HG03175 (cell line): ENCODE measurements at regions not wholly inside any gene's neighbourhood (a gene's known extent, or its start where the extent isn't known, plus 50 kb on each side); places are given as distances from the start of the nearest gene placed in this dataset.

Source experiments
- ATAC-seq: cut with Tn5 transposase; IDR thresholded peaks from one replicate; pipeline ENCODE4 v1.9.1; 2021; ENCODE audit warnings: mild to moderate bottlenecking, moderate library complexity; ENCODE audit not compliant: unreplicated experiment

GRCh38 chr14:22174412-22175277 is 414.4 kb downstream of the DAD1 start:
- no peak for ATAC-seq

DNA sequence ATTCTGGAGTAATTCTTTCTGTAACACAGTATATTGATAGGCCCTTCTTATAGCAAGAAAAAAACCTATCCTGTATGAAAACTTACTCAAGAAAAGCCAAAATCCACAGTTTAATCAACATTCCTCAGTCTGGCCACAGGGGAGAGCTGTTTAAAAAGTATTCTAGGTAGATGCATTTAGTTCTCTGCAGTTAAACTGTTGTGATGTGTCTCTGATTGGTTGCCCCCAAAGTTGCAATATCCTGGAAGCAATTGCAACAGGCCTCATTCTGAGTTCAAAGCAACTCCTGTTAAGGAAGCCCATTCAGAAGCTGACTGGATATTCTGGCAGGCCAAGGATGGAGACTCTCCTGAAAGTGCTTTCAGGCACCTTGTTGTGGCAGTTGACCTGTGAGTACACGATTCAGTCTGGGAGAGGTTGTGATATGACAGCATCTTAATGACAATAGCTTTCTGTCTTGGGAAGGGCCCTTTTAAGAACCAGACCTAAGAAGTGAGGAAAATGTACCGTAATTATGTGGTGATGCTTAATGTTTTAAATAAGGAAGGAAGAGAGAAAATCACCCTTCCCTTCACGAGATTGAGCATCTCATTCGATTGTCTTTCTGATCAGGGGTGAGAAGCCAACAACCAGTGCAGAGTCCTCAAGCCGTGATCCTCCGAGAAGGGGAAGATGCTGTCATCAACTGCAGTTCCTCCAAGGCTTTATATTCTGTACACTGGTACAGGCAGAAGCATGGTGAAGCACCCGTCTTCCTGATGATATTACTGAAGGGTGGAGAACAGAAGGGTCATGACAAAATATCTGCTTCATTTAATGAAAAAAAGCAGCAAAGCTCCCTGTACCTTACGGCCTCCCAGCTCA is 420.7 kb downstream of the DAD1 start:
- ATAC-seq = no peak

DNA sequence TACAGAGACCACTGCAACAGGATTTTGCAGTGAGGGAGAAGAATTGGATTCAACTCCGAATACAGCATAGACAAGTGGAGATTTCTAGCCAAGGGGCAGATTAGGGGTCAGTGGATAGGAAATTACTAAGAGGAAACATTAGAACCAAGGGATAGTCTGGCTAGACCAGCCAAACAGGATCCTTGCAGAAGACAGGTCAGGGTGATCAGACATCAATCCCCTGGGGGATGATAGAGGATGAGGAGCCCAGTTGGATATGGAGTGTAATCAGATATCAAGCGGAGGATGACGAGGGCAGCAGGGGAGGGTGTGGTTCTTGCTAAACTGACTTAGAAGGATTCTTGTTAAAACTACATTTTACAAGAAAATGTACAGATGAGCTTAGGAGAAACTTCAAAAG is 424.4 kb downstream of the DAD1 start:
- ATAC-seq = no peak

- ATAC-seq = no peak
Observed at GRCh38 chr14:22163051-22163450, 426.0 kb downstream of the DAD1 start.

- no peak for ATAC-seq
Observed at GRCh38 chr14:22159957-22160356, 429.1 kb downstream of the DAD1 start.

DNA sequence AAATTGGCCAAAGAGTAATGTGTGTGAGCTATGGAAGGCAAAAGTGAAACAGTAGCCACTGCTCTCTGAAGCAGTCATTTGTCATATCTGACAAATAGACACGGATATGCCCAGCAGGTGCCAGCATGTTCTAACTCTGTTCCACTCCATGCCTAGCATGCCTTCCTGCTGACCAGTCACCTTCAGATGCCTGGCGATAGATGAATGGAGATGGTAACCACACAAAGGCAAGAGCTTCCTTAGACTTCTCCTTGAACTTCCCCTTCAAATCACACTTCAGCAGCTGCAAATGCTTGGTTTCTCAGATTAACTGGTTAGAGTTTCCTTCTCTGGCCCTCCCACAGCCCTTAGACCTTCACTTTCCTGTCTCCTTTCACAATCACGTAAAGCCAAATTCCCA is 429.9 kb downstream of the DAD1 start:
- ATAC-seq = no peak

DNA sequence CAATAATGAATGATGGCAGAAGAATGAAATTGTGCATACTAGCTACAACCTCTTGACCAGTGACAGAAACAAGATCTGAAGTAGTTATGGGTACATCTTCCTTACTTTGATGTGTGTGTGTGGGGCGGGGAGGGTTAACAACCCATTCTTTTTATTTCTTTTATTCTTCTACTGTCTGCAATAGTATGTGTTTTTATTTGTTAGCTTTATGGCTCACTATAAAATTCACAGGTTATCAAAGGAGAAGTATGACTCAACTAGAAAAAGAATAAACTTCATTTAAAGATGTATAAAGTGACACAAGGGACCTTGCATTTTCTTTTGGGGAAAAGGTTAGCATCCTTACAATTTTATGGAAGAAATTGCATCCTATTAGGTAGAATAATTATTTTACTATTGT is 430.5 kb downstream of the DAD1 start:
- ATAC-seq = no peak

GRCh38 chr14:22155571-22155970 is 433.5 kb downstream of the DAD1 start:
- no peak for ATAC-seq

DNA sequence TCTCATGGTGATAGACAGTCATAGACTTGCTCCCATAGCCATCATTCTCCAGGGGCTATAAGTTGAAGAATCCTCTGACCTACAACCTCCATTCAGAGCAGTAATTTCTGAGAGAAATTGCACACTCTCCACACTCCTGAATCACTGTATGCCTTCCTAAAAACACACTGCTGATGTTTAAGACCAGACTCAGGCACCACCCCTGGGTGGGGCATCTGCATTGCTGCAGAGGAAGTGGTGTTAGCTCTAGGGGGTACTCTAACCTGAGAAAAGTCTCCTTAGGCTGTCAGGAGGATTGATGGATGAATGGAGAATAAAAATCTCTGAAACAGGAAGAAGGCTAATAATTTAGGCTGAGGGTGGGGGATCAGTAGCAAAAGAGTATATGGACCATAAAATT is 436.1 kb downstream of the DAD1 start:
- ATAC-seq = no peak

- no peak for ATAC-seq
Observed at GRCh38 chr14:22152161-22152870, 436.7 kb downstream of the DAD1 start.

DNA sequence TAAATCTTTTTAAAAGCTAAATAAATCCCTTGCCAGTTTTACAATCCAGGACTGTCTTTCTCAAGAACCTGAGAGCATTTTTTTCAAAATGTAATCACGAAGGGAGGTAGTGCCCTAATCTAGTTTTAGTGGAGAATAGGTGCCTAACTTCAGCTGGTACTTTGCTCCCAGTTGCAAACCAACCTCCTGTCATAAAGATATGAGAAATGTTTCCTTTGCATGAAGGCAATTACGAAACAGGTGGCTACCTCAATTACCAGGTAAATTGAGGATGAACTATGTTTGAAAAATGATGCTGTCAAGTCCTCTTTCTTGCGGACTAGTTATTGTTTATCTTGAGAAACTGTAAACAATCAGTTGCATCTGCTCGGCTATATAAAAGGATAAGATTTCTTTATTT is 437.9 kb downstream of the DAD1 start:
- ATAC-seq = no peak

DNA sequence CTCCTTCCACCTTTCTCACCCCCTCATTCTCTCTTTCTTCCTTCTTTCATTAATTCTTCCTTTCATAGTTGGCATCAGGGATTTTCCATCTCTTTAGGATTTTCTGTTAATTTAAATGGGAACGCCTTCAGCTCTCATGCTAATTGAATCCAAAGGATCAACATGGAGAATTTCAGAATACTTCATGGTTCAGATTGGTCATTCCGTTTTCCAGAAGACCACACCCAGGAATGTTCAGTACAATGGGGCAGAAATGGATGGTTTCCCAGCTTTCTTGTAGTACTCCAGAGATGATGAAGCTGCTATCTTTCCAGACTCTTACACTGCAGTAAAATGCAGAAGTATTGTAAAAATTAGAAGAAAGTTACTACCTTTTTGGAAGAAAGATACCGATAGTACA is 440.0 kb downstream of the DAD1 start:
- ATAC-seq = no peak

DNA sequence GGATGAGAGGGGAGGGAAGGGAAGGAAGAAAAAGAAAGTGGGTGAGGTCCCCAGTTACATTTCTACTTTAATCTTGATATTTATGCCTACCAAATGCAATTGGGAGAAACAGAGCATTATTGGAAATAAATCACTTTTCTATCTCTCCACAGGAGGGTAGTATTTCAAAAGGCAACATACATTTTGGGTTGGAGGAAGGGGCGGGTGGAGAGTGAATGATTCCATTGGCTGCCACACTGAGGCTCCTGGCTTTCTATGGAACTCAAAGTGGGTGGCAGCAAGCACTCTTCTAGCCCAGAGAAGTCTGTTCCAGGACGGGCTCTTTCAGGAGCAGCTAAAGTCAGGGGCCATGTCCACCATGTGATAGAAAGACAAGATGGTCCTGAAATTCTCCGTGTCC is 441.3 kb downstream of the DAD1 start:
- no peak for ATAC-seq

- ATAC-seq = no peak
Observed at GRCh38 chr14:22143363-22143762, 445.7 kb downstream of the DAD1 start.

DNA sequence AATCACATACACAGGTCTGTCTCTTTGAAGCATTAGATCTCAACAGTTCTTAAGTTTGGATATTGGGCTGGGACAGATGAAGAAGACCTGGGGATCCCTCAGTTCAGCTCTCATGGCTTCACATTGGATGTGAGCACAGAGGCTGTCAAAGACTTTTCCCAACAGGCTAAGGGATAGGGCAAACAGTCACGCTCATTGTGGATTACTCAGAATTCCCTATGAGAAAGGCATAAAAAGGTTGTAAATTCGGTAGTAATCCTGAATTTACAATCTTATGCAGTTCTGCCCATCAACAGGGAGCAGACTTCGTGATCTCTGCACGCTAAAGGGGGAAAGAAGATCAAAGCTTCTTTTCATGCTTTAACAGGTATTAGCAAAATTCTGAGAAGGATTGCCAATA is 448.4 kb downstream of the DAD1 start:
- no peak for ATAC-seq

DNA sequence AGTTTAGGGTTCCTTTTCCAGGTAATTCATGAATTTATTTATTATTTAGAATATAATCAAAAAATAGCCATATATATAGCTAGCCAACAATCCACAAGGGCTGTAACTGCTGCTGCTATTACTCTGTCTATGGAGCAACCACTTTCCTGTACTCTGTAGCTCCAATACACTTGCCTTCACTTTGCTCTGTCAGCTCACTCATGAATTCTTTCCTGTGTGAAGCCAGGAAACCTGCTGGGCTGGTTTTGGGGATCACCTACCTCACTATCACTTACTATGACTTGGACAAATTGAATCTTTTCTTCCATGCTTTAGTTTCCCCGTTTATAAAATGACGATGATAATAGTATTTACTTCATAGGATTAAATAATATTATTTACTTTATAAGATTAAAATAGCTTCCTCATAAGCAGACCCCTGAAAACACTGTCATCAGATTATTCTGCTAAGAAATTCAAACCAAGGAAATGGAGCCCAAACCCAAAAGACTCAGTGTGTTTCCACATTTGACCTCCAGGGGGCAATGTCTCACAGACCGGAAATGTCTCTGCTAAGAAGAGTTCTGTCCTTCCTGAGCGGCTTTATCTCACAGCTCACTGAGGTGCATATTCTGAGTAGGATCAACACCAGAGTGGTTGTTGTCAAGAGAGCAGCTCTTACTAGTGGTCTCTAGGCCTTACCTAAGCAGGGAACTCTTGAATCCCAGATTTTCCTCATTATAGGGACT is 457.1 kb downstream of the DAD1 start:
- ATAC-seq = no peak

DNA sequence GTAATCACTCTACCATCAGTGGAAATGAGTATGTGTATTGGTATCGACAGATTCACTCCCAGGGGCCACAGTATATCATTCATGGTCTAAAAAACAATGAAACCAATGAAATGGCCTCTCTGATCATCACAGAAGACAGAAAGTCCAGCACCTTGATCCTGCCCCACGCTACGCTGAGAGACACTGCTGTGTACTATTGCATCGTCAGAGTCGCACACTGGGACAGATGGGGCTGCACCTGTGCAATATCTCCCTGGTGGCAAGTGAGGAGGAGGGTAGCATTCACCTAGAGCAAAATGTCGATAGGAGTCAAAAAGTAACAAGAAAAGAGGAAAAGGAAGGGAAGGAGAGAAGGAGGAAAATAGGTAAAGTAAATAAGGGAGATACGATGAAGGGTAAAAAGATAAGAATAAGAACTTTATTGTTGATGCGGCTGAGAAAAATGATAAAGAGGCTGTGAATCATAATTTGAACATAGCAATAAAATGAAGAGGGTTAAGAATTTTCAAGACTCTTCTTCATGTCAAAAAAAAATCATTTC is 450.5 kb upstream of the OR4E1 start:
- no peak for ATAC-seq

GRCh38 chr14:22122829-22123560 is 449.4 kb upstream of the OR4E1 start:
- no peak for ATAC-seq

- ATAC-seq = no peak
Observed at GRCh38 chr14:22122227-22122818, 448.7 kb upstream of the OR4E1 start.
